SK-N-SH (cell line): ENCODE measurements at regions not wholly inside any gene's neighbourhood (a gene's known extent, or its start where the extent isn't known, plus 50 kb on each side); places are given as distances from the start of the nearest gene placed in this dataset.

Experiments used
- CTCF ChIA-PET: fragments of 300-600, 350-600 bp; formaldehyde crosslinking; extraction: SDS; loops from one replicate; lab custom pipeline; 2021; lab: Yijun Ruan, JAX
- POLR2A ChIA-PET: fragments of 350-600 bp; sonication (Branson Sonifier 250); formaldehyde crosslinking; extraction: SDS; loops from one replicate; lab custom pipeline; 2020; ENCODE audit warnings: antibody characterized with exemption, inconsistent platforms; lab: Yijun Ruan, JAX
- DNase-seq: peaks from one replicate; pipeline ENCODE4 v3.0.0; 2012
- H2AFZ ChIP-seq: fragments of 200-600 bp; sonication (generic); 2 replicates; pipeline ENCODE4 v1.8.1; 2016; ENCODE audit warnings: antibody characterized with exemption, mild to moderate bottlenecking, low read depth
- H3F3A ChIP-seq: fragments of 200-600 bp; sonication (generic); replicated peaks from 2 replicates; pipeline ENCODE3; 2016; ENCODE audit warnings: antibody characterized with exemption, mild to moderate bottlenecking; ENCODE audit not compliant: insufficient read depth
- H3K27ac ChIP-seq, 2 experiments: fragments of 200-500 bp in 1 of 2; fragments of 200-600 bp in 1 of 2; sonication (Bioruptor generic) in 1 of 2; sonication (generic), shearing (Covaris generic) in 1 of 2; 2 replicates each; pipeline versions ENCODE4 v1.5.1 to v1.6.1; 2014 to 2016; ENCODE audit warnings: low read depth in 2 of 2, inconsistent platforms in 1 of 2, low read length in 1 of 2, mild to moderate bottlenecking in 1 of 2, mixed read lengths in 1 of 2
- H3K27me3 ChIP-seq: fragments of 200-600 bp; sonication (generic), shearing (Covaris generic); 2 replicates; pipeline ENCODE4 v1.6.1; 2016; ENCODE audit warnings: mixed run types; ENCODE audit not compliant: insufficient read depth
- H3K36me3 ChIP-seq, 2 experiments: fragments of 200-500 bp in 1 of 2; fragments of 200-600 bp in 1 of 2; sonication (Bioruptor generic) in 1 of 2; sonication (generic) in 1 of 2; replicated peaks in 1 of 2; 2 replicates each; pipeline versions ENCODE3 to v1.5.1; 2014 to 2016; ENCODE audit warnings: low read length in 1 of 2, mild to moderate bottlenecking in 1 of 2; ENCODE audit not compliant: insufficient read depth in 2 of 2, control insufficient read depth in 1 of 2
- H3K4me1 ChIP-seq, 2 experiments: fragments of 200-500 bp in 1 of 2; fragments of 200-600 bp in 1 of 2; sonication (Bioruptor generic) in 1 of 2; sonication (generic), shearing (Covaris generic) in 1 of 2; 2 replicates each; pipeline versions ENCODE4 v1.5.1 to v1.6.1; 2014 to 2016; ENCODE audit warnings: low read depth in 1 of 2, low read length in 1 of 2, mixed run types in 1 of 2; ENCODE audit not compliant: insufficient read depth in 2 of 2, control insufficient read depth in 1 of 2
- H3K4me2 ChIP-seq: fragments of 200-600 bp; sonication (generic), shearing (Covaris generic); 2 replicates; pipeline ENCODE4 v1.6.1; 2017; ENCODE audit warnings: mixed run types
- H3K4me3 ChIP-seq, 2 experiments: fragments of 200-500 bp in 1 of 2; fragments of 200-600 bp in 1 of 2; sonication (Bioruptor generic) in 1 of 2; sonication (generic), shearing (Covaris generic) in 1 of 2; 2 replicates each; pipeline versions ENCODE4 v1.5.1 to v1.8.1; 2014 to 2016; ENCODE audit warnings: low read depth in 2 of 2, inconsistent platforms in 1 of 2, low read length in 1 of 2, mild to moderate bottlenecking in 1 of 2, mixed read lengths in 1 of 2, moderate library complexity in 1 of 2
- H3K79me2 ChIP-seq: fragments of 200-600 bp; sonication (generic); 2 replicates; pipeline ENCODE4 v1.8.1; 2017; ENCODE audit warnings: mild to moderate bottlenecking; ENCODE audit not compliant: insufficient read depth
- H3K9ac ChIP-seq: fragments of 200-600 bp; sonication (generic); 2 replicates; pipeline ENCODE4 v1.6.1; 2017; ENCODE audit warnings: mixed run types
- H3K9me2 ChIP-seq: fragments of 200-600 bp; sonication (generic); 2 replicates; pipeline ENCODE4 v1.6.1; 2017; ENCODE audit warnings: mixed run types
- H3K9me3 ChIP-seq: fragments of 200-600 bp; sonication (generic); 2 replicates; pipeline ENCODE4 v1.6.1; 2017; ENCODE audit warnings: mixed run types, mild to moderate bottlenecking, moderate library complexity
- H4K20me1 ChIP-seq: fragments of 200-600 bp; sonication (generic); 2 replicates; pipeline ENCODE4 v1.6.1; 2017; ENCODE audit warnings: mild to moderate bottlenecking, mixed run types; ENCODE audit not compliant: insufficient read depth
- CHD2 ChIP-seq: fragments of 150-350 bp; IDR thresholded peaks from 2 replicates; pipeline ENCODE4 v1.6.1; 2018; ENCODE audit warnings: low read length; ENCODE audit not compliant: partially characterized antibody
- ELF1 ChIP-seq: IDR thresholded peaks from 2 replicates; pipeline ENCODE4 v1.4.0; 2012
- EZH2phosphoT487 ChIP-seq: fragments of 200-600 bp; sonication (generic); IDR thresholded peaks from 2 replicates; pipeline ENCODE4 v1.6.1; 2017; ENCODE audit warnings: low read depth, mixed run types, mild to moderate bottlenecking, antibody characterized with exemption, moderate library complexity, borderline replicate concordance
- FOSL2 ChIP-seq: IDR thresholded peaks from 2 replicates; pipeline ENCODE4 v1.4.0; 2012; ENCODE audit warnings: low read depth, mild to moderate bottlenecking, moderate library complexity, borderline replicate concordance
- GATA2 ChIP-seq: sonication (generic); formaldehyde crosslinking; IDR thresholded peaks from 2 replicates; pipeline ENCODE4 v1.5.0; 2020; ENCODE audit warnings: mild to moderate bottlenecking, missing genetic modification reagents
- JUND ChIP-seq: IDR thresholded peaks from 2 replicates; pipeline ENCODE4 v1.4.0; 2012
- MEF2A ChIP-seq: IDR thresholded peaks from 2 replicates; pipeline ENCODE4 v1.4.0; 2012; ENCODE audit warnings: low read depth, borderline replicate concordance
- MXI1 ChIP-seq: IDR thresholded peaks from 2 replicates; pipeline ENCODE4 v1.6.1; 2012; ENCODE audit warnings: mild to moderate bottlenecking, low read depth, low read length, improper control_type of control experiment
- NFIC ChIP-seq: IDR thresholded peaks from 2 replicates; pipeline ENCODE4 v1.4.0; 2012; ENCODE audit warnings: borderline replicate concordance
- POLR2AphosphoS5 ChIP-seq: IDR thresholded peaks from 2 replicates; pipeline ENCODE4 v1.6.1; 2012; ENCODE audit warnings: low read depth, low read length
- RAD21 ChIP-seq: IDR thresholded peaks from 2 replicates; pipeline ENCODE4 v1.6.1; 2012; ENCODE audit warnings: mild to moderate bottlenecking, low read length
- SMC3 ChIP-seq: IDR thresholded peaks from 2 replicates; pipeline ENCODE4 v1.6.1; 2012; ENCODE audit warnings: low read depth, low read length, improper control_type of control experiment
- TAF1 ChIP-seq: IDR thresholded peaks from 2 replicates; pipeline ENCODE4 v1.6.1; 2012; ENCODE audit warnings: low read depth, mild to moderate bottlenecking, low read length, moderate library complexity, borderline replicate concordance
- TEAD4 ChIP-seq: IDR thresholded peaks from 2 replicates; pipeline ENCODE4 v1.4.0; 2012; ENCODE audit warnings: mild to moderate bottlenecking, borderline replicate concordance; ENCODE audit not compliant: insufficient read depth
- YY1 ChIP-seq: IDR thresholded peaks from 2 replicates; pipeline ENCODE4 v1.4.0; 2012; ENCODE audit warnings: low read depth, mild to moderate bottlenecking
- WGBS: methylation state at CpG from one replicate; pipeline ENCODE4 v1.1.6; 2017; ENCODE audit warnings: low lambda C conversion rate; 5-methylcytosine and 5-hydroxymethylcytosine counted together
- TF ChIP-seq, protein P1 (sequence below): IDR thresholded peaks from 2 replicates; pipeline ENCODE4 v1.4.0; 2012; ENCODE audit warnings: low read depth, borderline replicate concordance
- TF ChIP-seq, protein P2 (sequence below): IDR thresholded peaks from 2 replicates; pipeline ENCODE4 v1.4.0; 2012; ENCODE audit warnings: low read depth, borderline replicate concordance
- TF ChIP-seq, protein P3 (sequence below): fragments of 150-350 bp; IDR thresholded peaks from 2 replicates; pipeline ENCODE4 v1.6.1; 2016; ENCODE audit warnings: mild to moderate bottlenecking, low read depth, low read length

DNA sequence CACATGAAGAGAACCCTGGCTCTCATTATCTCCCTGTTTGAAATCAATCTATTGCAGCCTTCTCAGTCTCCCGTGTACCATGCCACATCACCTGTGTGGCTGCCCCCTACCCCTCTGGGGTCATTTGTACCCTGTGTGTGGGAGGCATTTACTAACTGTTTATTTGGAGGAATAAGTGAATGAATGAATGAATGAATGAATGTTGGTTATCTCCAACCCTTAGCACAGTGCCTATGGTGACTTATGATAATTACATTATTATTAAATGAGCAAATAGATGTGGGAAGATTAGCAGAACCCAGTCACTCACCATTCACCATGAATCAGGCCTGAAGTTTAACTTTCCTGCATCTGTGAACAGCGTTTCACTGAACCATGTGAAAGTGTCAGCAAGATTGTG, 560.8 kb downstream of the MATN1 start:
- TF ChIP-seq MXI1: no peak
- TF ChIP-seq POLR2AphosphoS5: no peak
- TF ChIP-seq RAD21: no peak
- TF ChIP-seq, protein P1, sequence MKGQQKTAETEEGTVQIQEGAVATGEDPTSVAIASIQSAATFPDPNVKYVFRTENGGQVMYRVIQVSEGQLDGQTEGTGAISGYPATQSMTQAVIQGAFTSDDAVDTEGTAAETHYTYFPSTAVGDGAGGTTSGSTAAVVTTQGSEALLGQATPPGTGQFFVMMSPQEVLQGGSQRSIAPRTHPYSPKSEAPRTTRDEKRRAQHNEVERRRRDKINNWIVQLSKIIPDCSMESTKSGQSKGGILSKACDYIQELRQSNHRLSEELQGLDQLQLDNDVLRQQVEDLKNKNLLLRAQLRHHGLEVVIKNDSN: no peak
- no peak for TF ChIP-seq SMC3
- TF ChIP-seq, protein P2, sequence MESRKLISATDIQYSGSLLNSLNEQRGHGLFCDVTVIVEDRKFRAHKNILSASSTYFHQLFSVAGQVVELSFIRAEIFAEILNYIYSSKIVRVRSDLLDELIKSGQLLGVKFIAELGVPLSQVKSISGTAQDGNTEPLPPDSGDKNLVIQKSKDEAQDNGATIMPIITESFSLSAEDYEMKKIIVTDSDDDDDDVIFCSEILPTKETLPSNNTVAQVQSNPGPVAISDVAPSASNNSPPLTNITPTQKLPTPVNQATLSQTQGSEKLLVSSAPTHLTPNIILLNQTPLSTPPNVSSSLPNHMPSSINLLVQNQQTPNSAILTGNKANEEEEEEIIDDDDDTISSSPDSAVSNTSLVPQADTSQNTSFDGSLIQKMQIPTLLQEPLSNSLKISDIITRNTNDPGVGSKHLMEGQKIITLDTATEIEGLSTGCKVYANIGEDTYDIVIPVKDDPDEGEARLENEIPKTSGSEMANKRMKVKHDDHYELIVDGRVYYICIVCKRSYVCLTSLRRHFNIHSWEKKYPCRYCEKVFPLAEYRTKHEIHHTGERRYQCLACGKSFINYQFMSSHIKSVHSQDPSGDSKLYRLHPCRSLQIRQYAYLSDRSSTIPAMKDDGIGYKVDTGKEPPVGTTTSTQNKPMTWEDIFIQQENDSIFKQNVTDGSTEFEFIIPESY: no peak
- TF ChIP-seq ELF1: no peak
- no peak for TF ChIP-seq EZH2phosphoT487
- TF ChIP-seq, protein P3, sequence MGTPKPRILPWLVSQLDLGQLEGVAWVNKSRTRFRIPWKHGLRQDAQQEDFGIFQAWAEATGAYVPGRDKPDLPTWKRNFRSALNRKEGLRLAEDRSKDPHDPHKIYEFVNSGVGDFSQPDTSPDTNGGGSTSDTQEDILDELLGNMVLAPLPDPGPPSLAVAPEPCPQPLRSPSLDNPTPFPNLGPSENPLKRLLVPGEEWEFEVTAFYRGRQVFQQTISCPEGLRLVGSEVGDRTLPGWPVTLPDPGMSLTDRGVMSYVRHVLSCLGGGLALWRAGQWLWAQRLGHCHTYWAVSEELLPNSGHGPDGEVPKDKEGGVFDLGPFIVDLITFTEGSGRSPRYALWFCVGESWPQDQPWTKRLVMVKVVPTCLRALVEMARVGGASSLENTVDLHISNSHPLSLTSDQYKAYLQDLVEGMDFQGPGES: no peak
- TF ChIP-seq TEAD4: no peak
- no peak for TF ChIP-seq CHD2
- TF ChIP-seq NFIC: no peak
- no peak for TF ChIP-seq TAF1
- no peak for TF ChIP-seq FOSL2
- no peak for TF ChIP-seq YY1
- no peak for TF ChIP-seq GATA2 (CRISPR knock-in tag)
- no peak for TF ChIP-seq MEF2A
- no peak for TF ChIP-seq JUND
- H3K4me3 ChIP-seq: no peak overlapping the region
- H3K27me3 ChIP-seq: no peaks in the 10 kb centered on the region
- no peaks in the 10 kb centered on the region; a peak in 2 of 4 replicates for H3K4me1 ChIP-seq
- H3K36me3 ChIP-seq: no peaks in the 10 kb centered on the region
- no peak overlapping the region for H3K9ac ChIP-seq
- no peak for DNase-seq
- no peaks in the 10 kb centered on the region; the same call in 1 of the 2 replicates for H3K9me3 ChIP-seq
- H3K79me2 ChIP-seq: no peaks in the 10 kb centered on the region
- no peaks in the 10 kb centered on the region for H4K20me1 ChIP-seq
- no peak overlapping the region for H3K4me2 ChIP-seq
- ChIA-PET POLR2A (no interaction called here), CTCF (interaction anchor here (1.2 kb wide), 1 partner anchor 21 kb away, joined by 3 read pairs; no protein-coding TSS in a partner anchor)
- H3K27ac ChIP-seq: no peak overlapping the region
- H3F3A ChIP-seq: no peaks in the 10 kb centered on the region
- WGBS: 17% methylated on average over 2 of the region's 2 CpGs
- no peak overlapping the region for H2AFZ ChIP-seq
- H3K9me2 ChIP-seq: no peaks in the 10 kb centered on the region
